Activated gamma-delta T cell treated with anti-CD3 and anti-CD28 coated beads, Interleukin-2, amount 50 U/mL, for 16 hours (primary cell): ENCODE measurements at regions not wholly inside any gene's neighbourhood (a gene's known extent, or its start where the extent isn't known, plus 50 kb on each side); places are given as distances from the start of the nearest gene placed in this dataset.
"Not testable (repeated sequence)": the region's sequence is repeated elsewhere in the genome, so short reads cannot be mapped to it uniquely, and the experiment has no call there.

Experiments
- DNase-seq: peaks from one replicate; pipeline ENCODE4 v3.0.0-alpha.2; 2020; ENCODE audit warnings: low read depth

DNA sequence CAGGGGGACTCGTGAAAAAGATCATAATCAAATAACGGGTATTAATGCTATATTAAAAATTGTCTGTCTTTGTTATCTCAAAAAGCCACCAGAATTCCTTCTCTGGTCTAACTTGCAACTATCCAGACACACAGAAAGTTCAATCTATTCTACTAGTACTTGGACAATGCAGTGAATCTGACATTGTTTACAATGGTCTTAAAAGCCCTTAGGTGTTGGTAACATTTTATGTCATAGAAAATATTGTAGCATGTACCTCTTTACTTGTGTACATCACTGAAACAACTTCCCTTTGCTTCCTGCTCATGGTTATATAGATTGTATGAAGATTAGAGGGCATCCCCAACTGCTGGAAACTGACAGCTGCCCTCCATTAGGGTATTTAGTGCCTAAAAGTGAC lies 71.1 kb upstream of the PPP3CA start:
- DNase-seq, result no peak

GRCh38 chr4:101418055-101418454 lies 70.7 kb upstream of the PPP3CA start:
- DNase-seq, result peak; percentile 47

DNA sequence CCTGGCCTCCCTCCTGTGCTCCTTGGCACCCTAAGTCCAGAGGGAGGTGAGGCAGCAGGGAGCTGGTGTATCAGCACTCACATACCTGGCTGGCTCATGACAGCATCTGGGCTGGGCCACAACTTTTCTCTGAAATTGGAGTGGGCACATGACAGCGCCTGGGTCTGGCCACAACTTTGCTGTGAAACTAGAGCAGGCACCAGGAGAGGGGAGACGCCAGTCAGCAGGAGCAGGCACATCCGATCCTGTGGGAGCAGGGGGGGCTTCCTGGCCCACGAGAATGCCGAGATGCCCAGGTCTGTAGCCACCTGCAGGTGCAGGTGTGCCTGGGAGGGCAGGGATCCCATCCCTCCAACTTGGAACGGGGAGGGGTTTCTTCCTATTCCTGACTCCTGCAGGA lies 69.7 kb upstream of the PPP3CA start:
- DNase-seq, result no peak

DNA sequence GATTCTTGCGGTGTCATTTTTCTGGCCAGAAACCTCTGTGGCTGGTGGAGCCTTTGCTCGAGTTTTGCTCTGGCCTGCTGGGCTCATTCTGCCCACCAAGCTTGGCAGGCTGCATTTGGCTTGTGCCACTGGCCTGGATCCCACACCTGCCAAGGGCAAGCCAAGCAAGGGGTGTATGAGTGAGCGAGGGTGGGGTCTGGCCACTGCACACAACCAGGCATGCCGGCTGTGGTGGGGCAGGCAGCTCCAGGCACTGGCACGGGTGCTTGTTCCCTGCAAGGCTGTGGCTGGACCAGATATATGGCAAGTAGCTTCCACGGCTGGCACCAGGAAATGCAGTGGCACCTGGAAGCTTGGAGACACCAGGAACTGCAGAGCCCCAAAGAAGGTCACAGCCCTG lies 68.6 kb upstream of the PPP3CA start:
- DNase-seq, result no peak

DNA sequence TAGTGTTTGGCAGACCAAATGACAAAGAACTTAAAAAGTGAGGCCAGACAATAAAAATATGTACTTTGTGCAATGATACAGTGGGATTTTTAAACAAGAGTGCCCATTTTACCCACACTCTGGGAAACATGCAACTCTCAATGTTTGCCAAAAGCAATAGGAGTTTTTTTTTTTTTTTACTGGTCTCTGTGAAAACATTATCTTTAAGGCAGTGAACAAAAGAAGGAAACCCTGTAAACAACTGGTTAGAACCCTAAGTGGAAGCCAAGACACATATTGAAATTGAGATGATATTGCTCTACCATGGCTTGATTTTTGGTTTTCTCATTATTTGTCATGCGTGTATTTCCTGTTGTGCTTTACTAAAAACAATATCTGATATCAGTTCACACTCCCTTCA lies 67.2 kb upstream of the PPP3CA start:
- DNase-seq, result no peak

DNA sequence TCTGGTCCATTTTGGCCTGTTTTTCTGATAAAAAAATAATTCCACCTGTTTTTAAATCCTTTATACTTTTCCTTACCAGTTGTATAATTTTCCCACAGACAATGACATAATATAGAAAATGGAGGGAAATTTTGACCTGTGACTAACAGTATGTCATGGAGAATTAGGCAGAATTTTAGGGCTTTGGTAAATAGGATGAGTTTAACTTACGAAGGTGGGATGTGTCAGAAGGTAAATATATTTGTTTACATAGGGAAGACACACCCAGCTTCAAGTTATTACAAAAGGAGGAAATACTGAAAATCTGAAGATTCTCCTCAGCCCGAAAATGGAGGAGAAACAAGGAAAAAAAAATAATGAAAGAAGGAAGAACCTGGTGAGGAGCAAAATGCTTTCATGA lies 64.6 kb upstream of the PPP3CA start:
- no peak for DNase-seq

DNA sequence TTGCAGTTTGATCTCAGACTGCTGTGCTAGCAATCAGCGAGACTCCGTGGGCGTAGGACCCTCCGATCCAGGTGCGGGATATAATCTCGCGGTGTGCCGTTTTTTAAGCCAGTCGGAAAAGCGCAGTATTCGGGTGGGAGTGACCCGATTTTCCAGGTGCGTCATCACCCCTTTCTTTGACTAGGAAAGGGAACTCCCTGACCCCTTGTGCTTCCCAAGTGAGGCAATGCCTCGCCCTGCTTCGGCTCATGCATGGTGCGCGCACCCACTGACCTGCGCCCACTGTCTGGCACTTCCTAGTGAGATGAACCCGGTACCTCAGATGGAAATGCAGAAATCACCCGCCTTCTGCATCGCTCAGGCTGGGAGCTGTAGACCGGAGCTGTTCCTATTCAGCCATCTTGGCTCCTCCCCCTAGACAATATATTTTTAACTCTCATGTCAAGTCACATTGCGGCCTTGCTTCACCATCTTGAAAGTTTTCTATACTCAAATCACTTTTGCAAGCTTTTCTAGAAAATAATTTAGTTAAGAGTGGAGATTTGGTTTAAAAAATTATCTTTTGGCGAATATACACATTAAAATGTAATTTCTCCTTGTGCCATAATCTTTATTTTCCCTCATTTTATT lies 64.1 kb upstream of the PPP3CA start:
- not testable (repeated sequence) for DNase-seq

DNA sequence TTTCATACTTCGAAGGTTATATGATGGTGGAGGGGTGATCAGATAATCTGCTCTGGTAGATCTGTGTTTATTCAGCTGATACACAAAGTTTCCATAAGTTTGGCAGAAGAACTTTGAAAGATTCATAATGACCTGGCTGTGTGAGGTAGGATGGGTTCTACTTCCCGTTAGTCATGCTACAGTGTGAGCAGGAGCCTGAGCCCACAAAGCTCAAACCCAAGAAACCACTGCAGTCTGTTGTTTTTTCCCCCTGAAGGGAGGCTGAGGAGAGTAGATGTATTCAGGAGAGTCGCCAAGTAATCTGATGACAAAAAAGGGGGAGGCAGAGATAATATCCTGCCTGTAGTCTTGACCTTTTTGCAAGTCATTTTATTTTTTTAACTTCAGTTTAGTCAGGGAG lies 52.8 kb upstream of the PPP3CA start:
- no peak for DNase-seq

- no peak for DNase-seq
These were observed 51.5 kb upstream of the PPP3CA start for GRCh38 chr4:101398807-101399206.
